H7 (cell line): ENCODE measurements at regions not wholly inside any gene's neighbourhood (a gene's known extent, or its start where the extent isn't known, plus 50 kb on each side); places are given as distances from the start of the nearest gene placed in this dataset.
"Not testable (repeated sequence)": the region's sequence is repeated elsewhere in the genome, so short reads cannot be mapped to it uniquely, and the experiment has no call there.

Experiments used
- DNase-seq: peaks from one replicate; pipeline ENCODE4 v3.0.0; 2012
- H3K27me3 ChIP-seq: 2 replicates; pipeline ENCODE4 v1.6.0; 2011; ENCODE audit warnings: mild to moderate bottlenecking, low read length; ENCODE audit not compliant: control insufficient read depth, insufficient read depth
- H3K36me3 ChIP-seq: replicated peaks from 2 replicates; pipeline ENCODE4 v1.5.1; 2011; ENCODE audit warnings: low read length; ENCODE audit not compliant: control insufficient read depth, insufficient read depth
- H3K4me3 ChIP-seq: 2 replicates; pipeline ENCODE4 v1.5.1; 2011; ENCODE audit warnings: low read depth, mild to moderate bottlenecking, control low read depth, low read length, moderate library complexity; ENCODE audit not compliant: insufficient read depth

DNA sequence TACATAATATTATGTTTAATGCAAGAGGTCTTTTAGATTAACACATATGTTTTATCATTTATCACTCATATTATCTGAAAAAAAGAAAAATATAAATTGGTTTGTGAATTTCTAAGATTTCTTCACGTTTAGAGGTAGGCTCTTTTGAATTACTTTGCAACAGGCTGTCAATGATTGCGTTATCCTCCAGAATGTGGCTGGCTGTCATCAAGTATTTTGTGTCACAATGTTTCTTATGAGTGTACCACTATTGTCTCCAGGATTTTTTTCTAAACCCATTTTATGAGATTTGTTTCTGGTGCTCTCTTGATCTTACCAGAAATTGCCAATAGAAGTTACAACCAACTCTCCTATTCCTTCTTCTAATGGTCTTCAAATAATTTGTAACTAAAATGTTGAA is 307.9 kb downstream of the DMAC1 start:
- no peak overlapping the region for H3K4me3 ChIP-seq
- no peaks in the 10 kb centered on the region for H3K27me3 ChIP-seq
- no peak for DNase-seq
- H3K36me3 ChIP-seq, result no peaks in the 10 kb centered on the region

DNA sequence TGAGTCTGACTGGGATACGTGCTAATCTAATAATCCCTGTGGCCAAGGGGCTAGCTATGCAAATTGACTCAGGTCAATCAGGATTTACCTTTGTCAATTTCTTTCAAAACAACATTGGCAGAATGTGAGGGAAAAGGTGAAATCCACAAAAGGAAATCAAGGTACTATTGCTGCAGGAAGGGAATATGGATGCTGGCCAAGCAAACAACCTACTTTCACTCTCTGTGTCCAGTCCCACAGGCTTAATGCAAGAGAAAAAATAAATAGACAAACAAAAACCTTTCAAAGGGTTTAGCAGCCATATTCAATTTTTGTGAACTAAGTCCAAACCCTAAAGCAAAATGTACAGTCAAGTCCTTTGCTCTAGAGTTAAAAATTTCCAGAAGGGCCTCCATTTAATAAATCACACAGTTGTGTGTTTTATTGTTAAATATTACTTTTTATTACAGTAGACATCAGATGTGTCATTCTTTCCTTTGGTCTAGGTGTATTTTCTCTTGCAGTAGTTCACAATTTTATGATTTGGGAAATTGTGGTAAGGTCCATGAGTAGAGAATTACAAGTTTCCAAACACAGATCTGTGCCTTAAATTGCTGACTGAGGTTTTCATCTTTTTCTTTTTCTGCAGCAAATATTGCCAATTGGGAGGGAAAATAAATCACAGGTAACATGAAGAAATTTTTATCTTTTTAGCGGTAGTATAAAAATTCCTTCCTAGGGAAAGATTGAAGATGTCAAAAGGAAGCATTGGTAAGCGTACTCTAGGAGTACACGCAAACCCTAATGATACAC is 309.1 kb downstream of the DMAC1 start:
- Histone ChIP-seq H3K27me3 (no peaks in the 10 kb centered on the region), H3K36me3 (no peaks in the 10 kb centered on the region), H3K4me3 (no peak overlapping the region)
- no peak for DNase-seq

DNA sequence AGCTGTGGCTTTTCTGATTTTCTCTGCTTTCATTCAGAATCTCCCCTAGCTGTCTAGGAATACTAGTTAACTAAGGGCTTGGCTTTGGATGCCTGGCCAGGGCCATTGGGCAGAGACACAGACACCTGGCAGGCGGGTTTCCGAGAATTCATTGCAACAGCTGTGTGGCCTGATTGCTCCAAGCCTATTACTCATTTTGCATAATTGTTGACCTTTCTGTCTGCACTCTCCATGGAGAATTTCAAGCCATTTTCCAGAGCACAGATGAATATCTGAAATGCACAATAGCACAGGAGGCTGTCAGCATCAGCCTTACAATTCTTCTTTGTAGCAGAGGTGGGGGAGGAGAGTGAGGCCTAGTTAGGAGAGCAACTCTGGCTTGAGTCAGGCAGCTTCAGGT is 310.5 kb downstream of the DMAC1 start:
- Histone ChIP-seq H3K36me3 (no peaks in the 10 kb centered on the region), H3K27me3 (no peaks in the 10 kb centered on the region), H3K4me3 (no peak overlapping the region)
- DNase-seq, result no peak

DNA sequence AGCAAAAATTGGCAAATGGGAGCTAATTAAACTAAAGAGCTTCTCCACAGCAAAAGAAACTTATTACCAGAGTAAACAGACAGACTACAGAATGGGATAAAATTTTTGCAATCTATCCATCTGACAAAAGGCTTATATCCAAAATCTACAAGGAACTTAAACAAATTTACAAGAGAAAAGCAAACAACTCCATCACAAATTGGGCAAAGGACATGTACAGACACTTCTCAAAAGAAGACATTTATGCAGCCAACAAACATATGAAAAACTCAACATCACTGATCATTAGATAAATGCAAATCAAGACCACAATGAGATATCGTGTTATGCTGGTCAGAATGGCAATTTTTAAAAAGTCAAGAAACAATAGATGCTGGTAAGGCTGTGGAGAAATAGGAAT is 315.6 kb downstream of the DMAC1 start:
- not testable (repeated sequence) for DNase-seq, H3K36me3 ChIP-seq, H3K4me3 ChIP-seq, H3K27me3 ChIP-seq

DNA sequence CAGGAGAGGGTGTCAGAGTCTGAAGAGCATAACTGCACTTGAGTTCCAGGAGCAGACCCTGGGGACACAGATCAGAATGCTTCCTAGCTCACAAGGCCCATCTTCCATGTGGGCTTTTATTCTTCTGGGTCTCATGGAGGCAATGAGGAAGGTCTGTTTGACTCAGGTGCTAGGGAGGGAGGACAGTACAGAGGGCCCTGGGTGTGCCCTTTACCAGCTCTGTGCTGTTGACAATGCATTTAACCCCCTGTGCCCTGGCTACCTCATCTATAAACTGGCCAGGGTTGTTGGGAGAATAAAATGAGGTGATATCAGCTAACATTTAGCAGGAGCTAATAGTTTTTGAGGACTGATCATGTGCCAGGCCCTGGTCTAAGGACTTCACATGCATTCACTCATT is 318.0 kb downstream of the DMAC1 start:
- H3K4me3 ChIP-seq, result no peak overlapping the region
- no peaks in the 10 kb centered on the region for H3K36me3 ChIP-seq
- H3K27me3 ChIP-seq, result no peaks in the 10 kb centered on the region
- no peak for DNase-seq

DNA sequence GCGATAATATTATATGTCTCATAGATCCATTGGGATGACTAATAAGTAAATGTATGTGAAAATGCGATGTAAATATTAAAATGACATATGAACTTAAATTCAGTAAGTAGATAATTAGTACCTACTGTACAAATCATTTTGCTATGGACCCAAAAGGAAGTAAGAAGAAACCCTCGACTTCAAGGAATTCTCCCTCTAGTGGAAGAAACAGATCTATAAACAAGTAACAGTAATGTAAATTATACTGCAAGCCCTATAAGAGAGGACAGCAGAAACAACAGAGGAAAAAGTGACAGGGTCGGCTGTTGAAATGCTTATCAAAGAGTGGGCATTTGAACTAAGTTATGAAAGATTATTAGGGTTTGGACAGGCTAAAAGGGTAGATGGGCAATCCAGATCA is 320.3 kb downstream of the DMAC1 start:
- no peak overlapping the region for H3K4me3 ChIP-seq
- DNase-seq, result no peak
- no peaks in the 10 kb centered on the region for H3K36me3 ChIP-seq
- no peaks in the 10 kb centered on the region for H3K27me3 ChIP-seq

DNA sequence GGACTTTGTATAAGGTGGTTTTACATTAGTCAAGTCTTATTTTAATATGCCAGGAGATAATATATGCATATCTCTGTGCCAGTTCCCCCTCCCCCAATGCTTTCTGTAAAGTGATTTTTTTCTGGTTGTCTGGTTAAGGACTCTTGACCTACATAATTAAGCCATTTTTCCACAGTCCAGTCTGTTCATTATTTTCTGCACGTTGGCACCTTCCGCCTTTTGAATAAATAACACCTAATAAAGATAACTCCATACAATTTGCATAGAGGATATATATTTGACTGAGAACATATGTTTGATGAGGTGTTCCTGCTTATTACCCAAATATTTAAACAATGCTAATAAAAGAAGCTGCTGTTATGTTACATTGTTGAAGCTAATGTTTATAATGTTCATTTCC is 320.9 kb downstream of the DMAC1 start:
- no peak for DNase-seq
- H3K36me3 ChIP-seq, result no peaks in the 10 kb centered on the region

DNA sequence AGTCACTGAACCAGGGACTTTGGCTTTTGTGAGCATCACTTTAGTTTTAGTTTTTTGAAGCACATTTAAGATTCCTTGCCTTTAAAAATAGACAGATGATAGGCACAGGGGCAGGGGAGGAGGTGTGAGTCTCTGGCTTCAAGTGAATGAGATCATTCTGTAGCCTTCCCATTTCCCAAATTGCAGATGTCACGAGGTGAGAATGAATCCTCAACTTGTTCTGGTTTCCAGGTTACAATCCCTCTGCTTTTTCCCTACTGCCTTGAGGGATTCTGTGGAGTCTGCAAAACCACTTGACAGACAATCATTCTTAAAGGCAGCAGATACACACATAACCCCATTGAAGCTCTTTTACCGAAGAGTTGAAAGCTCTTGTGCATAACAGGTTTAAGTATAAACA is 332.4 kb downstream of the DMAC1 start:
- no peak overlapping the region for H3K4me3 ChIP-seq
- no peak for DNase-seq

More for the DNA sequence above, 320.9 kb downstream of the DMAC1 start:
- Histone ChIP-seq H3K27me3 (no peaks in the 10 kb centered on the region), H3K4me3 (no peak overlapping the region)

DNA sequence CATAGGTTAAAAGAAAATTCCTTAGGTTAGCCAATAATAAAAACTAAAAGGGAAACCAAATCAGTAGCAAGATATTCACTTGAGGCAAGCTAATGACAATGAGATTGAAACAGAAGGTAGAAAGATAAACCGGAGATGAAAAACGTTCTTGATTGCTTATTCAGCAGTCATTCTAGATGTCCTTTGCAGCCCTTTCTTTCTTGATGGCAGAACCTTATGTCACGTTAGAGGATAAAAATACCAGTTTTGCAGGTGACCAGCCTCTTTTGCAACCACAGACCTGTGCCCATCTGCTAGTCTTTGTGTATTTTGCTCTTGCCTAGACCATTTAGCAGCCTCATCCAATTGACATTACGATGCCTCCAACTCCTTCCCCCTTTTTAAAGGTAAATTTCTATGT is 337.8 kb downstream of the DMAC1 start:
- H3K27me3 ChIP-seq, result no peaks in the 10 kb centered on the region
- no peak overlapping the region for H3K4me3 ChIP-seq
- DNase-seq, result no peak
- no peaks in the 10 kb centered on the region for H3K36me3 ChIP-seq

More for the DNA sequence above, 332.4 kb downstream of the DMAC1 start:
- Histone ChIP-seq H3K27me3 (no peaks in the 10 kb centered on the region), H3K36me3 (no peaks in the 10 kb centered on the region)

DNA sequence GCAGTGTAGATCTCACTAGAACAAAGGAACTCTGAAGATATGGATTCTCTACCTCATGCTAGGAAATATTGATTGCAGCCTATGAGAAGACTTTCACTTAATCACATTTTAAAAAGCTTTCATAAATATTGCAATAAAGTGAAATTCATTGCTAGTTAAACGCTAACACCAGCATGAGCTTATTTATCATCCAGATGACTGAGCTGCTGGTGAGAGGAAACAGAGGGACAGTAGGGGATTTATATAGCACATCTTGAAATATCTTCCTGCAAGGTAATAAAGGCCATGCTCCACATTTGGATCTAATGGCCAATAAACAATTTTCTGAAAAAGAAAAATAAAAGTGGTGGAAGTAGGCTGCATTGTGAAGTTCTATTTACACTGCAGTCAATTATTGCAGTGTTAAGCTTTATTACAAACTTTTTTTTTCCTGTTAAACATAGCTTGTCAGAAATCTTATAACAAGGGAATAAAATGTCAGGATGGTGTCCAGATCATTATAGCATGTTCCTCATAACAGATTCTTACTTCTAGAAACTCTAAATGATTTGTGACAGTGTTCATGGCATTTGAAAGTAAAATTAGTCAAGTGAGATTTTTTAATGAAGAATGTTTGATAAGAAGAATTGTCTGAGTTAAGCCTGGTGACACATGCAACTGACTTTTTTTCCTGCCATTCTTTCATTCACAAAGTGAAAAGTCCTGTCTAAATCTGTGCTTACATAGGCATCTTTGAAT is 342.6 kb downstream of the DMAC1 start:
- H3K4me3 ChIP-seq, result no peak overlapping the region
- no peaks in the 10 kb centered on the region for H3K36me3 ChIP-seq
- H3K27me3 ChIP-seq, result no peaks in the 10 kb centered on the region
- no peak for DNase-seq

DNA sequence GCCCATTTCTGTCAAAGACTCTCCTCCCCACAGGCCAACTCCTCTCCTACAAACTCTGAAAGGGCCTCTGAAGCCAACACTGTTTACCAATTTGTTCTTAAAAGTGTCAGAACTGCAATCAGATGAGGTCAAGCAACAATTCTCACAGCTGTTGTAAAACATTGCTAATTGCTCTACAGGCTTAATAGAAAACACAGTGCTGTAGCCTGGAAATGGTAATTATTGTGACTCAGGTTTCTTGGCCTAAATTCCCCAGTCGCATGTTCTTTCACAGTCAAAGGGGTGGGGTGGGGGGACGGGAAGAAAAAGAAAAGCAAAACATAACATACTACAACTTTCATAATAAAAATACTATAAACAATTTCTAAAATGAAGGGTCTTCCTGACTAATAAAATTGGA is 343.2 kb downstream of the DMAC1 start:
- no peak for DNase-seq
- Histone ChIP-seq H3K27me3 (no peaks in the 10 kb centered on the region), H3K36me3 (no peaks in the 10 kb centered on the region), H3K4me3 (no peak overlapping the region)

DNA sequence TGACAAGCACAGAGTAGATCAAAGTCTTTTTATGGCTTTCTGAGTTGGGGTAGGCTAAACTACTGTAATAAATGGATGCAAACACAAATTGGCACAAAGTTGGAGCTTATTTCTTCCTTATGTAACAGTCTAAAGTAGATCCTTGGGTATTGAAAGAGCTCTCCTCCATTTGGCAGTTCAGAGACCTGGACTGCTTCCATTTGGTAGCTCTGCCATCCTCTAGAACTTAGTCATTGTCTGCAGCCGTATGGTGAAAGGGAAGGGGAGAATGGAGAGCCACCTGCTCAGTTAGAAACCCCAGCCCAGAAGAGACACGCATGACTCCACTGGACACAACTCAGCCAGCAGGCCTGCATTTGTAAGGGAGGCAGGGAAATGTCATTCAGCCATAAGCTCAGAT is 345.0 kb downstream of the DMAC1 start:
- H3K27me3 ChIP-seq, result no peaks in the 10 kb centered on the region
- H3K4me3 ChIP-seq, result no peak overlapping the region
- DNase-seq, result no peak
- H3K36me3 ChIP-seq, result no peaks in the 10 kb centered on the region

DNA sequence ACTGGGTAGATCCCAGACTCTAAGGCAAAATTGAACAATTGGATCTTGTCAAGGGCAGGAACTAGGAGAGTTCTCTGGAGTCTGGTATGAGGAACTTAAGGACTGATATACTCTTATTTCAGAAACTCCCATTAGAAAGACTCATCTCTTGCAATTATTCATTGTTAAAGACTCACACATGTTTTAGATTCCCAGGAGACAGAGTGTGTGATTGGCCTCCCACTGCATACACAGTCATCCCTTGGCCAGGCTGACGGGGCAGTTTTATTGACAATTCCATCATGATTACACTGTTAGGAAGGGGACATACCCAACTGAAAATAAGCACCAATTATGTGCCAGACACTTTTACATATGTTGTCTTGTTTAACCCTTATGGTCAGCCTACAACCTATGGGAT is 347.2 kb downstream of the DMAC1 start:
- DNase-seq, result no peak
- Histone ChIP-seq H3K4me3 (no peak overlapping the region), H3K27me3 (no peaks in the 10 kb centered on the region), H3K36me3 (no peaks in the 10 kb centered on the region)

DNA sequence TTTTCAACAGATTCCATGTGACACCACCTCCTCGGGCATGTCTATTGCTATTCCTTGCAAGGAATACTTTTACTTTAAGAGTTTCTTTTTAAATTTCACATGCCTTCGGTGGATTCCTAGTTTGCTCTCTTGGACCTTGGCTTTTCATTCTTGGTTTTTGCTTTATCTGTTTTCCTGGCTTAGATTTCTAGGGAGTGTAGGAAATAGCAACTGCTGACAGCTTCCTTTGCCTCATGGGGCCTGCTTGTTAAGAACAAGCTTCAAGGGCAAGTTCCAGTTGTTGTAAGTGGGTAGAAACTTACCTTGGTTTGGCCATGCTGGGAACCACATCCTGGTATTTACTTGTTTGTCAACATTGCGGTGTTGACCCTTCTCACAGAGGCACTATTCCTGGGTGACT is 348.5 kb downstream of the DMAC1 start:
- H3K4me3 ChIP-seq, result no peak overlapping the region
- DNase-seq, result no peak
- H3K27me3 ChIP-seq, result no peaks in the 10 kb centered on the region
- no peaks in the 10 kb centered on the region for H3K36me3 ChIP-seq

DNA sequence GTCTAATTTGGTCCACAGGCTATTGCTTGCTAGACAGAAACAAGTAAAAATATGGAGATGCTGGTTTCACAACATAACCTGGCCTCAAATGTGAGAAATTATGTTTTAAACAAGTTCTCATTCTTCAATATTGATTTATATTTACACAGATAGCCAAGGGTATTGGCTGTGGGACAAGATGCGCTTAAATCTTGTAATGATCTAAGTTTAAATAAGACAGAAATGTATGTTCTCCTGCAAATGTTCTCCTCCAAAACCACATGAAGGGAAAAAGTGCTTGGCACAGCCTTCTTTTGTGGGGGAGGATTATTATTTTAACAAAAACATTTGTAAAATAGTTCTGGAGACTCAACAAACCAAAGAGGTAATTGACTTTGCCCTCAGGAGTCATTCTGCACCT is 356.0 kb downstream of the DMAC1 start:
- Histone ChIP-seq H3K27me3 (no peaks in the 10 kb centered on the region), H3K4me3 (no peak overlapping the region), H3K36me3 (no peaks in the 10 kb centered on the region)
- DNase-seq, result no peak
